Activated naive CD4-positive, alpha-beta T cell treated with anti-CD3 and anti-CD28 coated beads, Interleukin-2, amount 50 U/mL, for 24 hours (primary cell): ENCODE measurements at regions not wholly inside any gene's neighbourhood (a gene's known extent, or its start where the extent isn't known, plus 50 kb on each side); places are given as distances from the start of the nearest gene placed in this dataset.

Experiments
- H3K27ac Mint-ChIP-seq: one replicate; pipeline ENCODE4 v1.8.0; 2021; ENCODE audit warnings: mild to moderate bottlenecking, mixed read lengths
- H3K27me3 Mint-ChIP-seq: one replicate; pipeline ENCODE4 v1.8.0; 2021; ENCODE audit warnings: mixed read lengths
- H3K36me3 Mint-ChIP-seq: one replicate; pipeline ENCODE4 v1.8.0; 2021; ENCODE audit warnings: mixed read lengths
- H3K4me1 Mint-ChIP-seq: one replicate; pipeline ENCODE4 v1.8.0; 2021; ENCODE audit warnings: mixed read lengths
- H3K4me3 Mint-ChIP-seq: one replicate; pipeline ENCODE4 v1.8.0; 2021; ENCODE audit warnings: mild to moderate bottlenecking, mixed read lengths
- H3K9me3 Mint-ChIP-seq: one replicate; pipeline ENCODE4 v1.8.0; 2021; ENCODE audit warnings: mixed read lengths

DNA sequence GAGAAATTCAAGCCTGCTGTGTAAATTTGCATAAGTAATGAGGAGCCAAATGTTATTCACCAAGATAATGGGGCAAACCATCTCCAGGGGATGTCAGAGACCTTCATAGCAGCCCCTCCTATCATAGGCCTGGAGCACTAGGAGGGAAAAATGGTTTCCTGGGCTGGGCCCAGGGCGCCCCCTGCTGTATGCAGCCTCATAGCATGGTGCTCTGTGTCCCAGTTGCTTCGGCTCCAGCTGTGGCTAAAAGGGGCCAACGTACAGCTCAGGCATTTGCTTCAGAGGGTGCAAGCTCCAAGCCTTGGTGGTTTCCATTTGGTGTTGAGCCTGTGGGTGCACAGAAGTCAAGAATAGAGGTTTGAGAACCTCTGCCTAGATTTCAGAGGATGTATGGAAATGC, 859.3 kb downstream of the RPA4 start:
- Mint-ChIP-seq H3K36me3 (no peaks in the 10 kb centered on the region), H3K27ac (no peak overlapping the region), H3K4me1 (no peaks in the 10 kb centered on the region), H3K27me3 (no peaks in the 10 kb centered on the region), H3K4me3 (no peak overlapping the region), H3K9me3 (no peaks in the 10 kb centered on the region)

DNA sequence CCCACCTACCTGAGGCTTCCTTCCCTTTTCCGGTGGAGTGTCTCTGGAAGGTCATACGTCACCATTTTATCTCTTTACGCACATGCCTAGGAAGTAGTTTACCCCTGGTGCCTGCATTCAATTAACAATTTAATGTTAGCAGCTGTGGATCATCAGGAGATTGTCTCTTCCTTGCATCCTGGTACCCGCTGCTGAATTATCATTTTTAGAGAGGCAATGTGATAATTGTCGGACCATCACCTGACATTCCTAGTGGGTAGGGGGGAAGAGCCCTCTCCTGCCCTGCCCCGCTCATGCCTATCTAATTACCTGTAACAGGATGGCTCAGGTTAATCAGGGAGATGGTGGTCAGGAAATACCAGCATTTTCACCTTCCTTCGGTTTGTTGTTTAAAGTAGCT, 863.6 kb downstream of the RPA4 start:
- Mint-ChIP-seq H3K9me3 (no peaks in the 10 kb centered on the region), H3K27ac (no peak overlapping the region), H3K4me1 (no peaks in the 10 kb centered on the region), H3K4me3 (no peak overlapping the region), H3K27me3 (no peaks in the 10 kb centered on the region), H3K36me3 (no peaks in the 10 kb centered on the region)

- no peak overlapping the region for H3K27ac Mint-ChIP-seq
- H3K4me3 Mint-ChIP-seq, result no peak overlapping the region
- H3K9me3 Mint-ChIP-seq, result no peaks in the 10 kb centered on the region
- H3K4me1 Mint-ChIP-seq, result no peaks in the 10 kb centered on the region
- H3K27me3 Mint-ChIP-seq, result no peaks in the 10 kb centered on the region
- H3K36me3 Mint-ChIP-seq, result no peaks in the 10 kb centered on the region
These were observed 867.3 kb downstream of the RPA4 start for GRCh38 chrX:97751016-97751415.

GRCh38 chrX:97751735-97752134, 868.0 kb downstream of the RPA4 start:
- Mint-ChIP-seq H3K4me3 (no peak overlapping the region), H3K9me3 (no peaks in the 10 kb centered on the region), H3K27ac (no peak overlapping the region), H3K4me1 (no peaks in the 10 kb centered on the region), H3K36me3 (no peaks in the 10 kb centered on the region), H3K27me3 (no peaks in the 10 kb centered on the region)

DNA sequence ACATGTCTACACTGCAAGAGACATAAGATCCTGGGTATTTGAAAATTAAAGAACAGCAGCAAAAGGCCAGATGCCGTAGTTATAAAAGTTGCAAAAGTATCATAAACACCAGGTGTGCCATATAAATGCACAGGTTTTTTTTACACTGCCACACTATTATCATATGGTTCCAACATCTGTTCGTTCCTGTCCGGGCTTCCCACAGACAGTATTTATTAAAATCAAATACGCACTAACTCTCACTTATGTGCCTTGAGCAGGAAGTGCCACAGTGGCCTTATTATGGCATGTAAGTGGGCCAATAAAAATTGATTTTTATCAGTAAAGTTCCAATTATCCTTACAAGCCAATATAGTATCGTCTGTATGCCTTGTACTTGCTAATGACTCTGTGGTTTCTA, 873.2 kb downstream of the RPA4 start:
- no peaks in the 10 kb centered on the region for H3K27me3 Mint-ChIP-seq
- H3K4me1 Mint-ChIP-seq, result no peaks in the 10 kb centered on the region
- no peak overlapping the region for H3K4me3 Mint-ChIP-seq
- no peak overlapping the region for H3K27ac Mint-ChIP-seq
- H3K36me3 Mint-ChIP-seq, result no peaks in the 10 kb centered on the region
- no peaks in the 10 kb centered on the region for H3K9me3 Mint-ChIP-seq

DNA sequence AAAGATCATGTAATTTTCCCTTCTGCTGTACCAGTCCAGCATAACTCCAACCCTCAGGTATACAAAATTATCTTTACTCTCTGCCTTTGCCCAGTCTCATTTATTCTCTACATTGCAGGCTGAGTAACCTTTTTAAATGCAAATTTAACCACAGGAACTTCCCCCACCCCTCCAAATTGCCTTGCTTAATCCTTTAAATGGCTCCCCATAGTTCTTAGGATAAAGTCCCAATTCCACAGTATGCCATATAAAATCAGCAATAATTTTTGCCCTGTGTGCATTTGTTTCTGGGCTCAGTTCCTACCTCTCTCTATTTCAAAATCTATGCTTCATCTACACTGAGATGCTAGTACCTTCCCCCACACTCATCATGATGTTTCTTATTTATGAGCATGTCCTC, 879.7 kb downstream of the RPA4 start:
- H3K9me3 Mint-ChIP-seq, result no peaks in the 10 kb centered on the region
- H3K36me3 Mint-ChIP-seq, result no peaks in the 10 kb centered on the region
- no peaks in the 10 kb centered on the region for H3K4me1 Mint-ChIP-seq
- H3K4me3 Mint-ChIP-seq, result no peak overlapping the region
- H3K27me3 Mint-ChIP-seq, result no peaks in the 10 kb centered on the region
- no peak overlapping the region for H3K27ac Mint-ChIP-seq

DNA sequence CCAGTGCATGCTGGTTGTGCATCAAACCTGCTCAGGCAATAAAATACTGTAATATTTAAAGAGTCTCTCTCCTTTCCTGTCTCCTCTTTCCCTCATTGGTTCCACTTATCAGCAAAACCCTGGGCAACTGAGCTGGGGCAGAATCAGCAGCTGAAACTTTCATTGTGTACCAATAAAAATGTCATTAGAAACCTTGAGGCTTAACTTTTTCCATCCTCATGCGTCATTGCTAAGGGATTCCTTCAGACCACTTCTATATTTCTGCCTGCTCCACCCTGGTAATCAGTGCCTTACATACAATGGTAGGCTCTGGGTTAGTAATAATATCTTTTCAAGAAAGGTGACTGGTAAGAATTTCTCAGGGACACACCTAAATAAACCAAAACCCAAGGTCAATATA, 880.3 kb downstream of the RPA4 start:
- Mint-ChIP-seq H3K9me3 (no peaks in the 10 kb centered on the region), H3K4me3 (no peak overlapping the region), H3K4me1 (no peaks in the 10 kb centered on the region), H3K36me3 (no peaks in the 10 kb centered on the region), H3K27ac (no peak overlapping the region), H3K27me3 (no peaks in the 10 kb centered on the region)

- no peak overlapping the region for H3K4me3 Mint-ChIP-seq
- no peak overlapping the region for H3K27ac Mint-ChIP-seq
- H3K9me3 Mint-ChIP-seq, result no peaks in the 10 kb centered on the region
- no peaks in the 10 kb centered on the region for H3K4me1 Mint-ChIP-seq
- no peaks in the 10 kb centered on the region for H3K36me3 Mint-ChIP-seq
- H3K27me3 Mint-ChIP-seq, result no peaks in the 10 kb centered on the region
These were observed 882.9 kb downstream of the RPA4 start for GRCh38 chrX:97766501-97767095.

DNA sequence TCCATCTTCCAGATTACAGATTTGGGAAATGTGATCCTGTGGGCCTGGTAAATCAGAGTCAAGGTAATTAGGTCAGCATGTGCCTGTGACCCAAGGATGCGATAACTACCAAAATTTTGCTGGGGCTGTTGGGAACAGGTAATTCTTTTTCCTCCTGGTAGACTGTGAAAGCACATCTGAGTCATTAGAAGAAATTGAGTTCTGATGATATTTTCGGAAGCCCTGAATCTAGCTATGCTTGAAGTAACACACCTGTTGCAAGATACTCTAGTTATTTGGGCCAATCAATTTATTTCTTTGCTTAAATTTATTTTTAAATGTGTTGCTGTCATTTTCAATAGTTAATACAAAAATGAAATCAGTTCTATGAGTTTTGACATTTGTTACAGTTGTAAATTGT, 903.6 kb downstream of the RPA4 start:
- Mint-ChIP-seq H3K4me1 (no peaks in the 10 kb centered on the region), H3K4me3 (no peak overlapping the region), H3K27ac (no peak overlapping the region), H3K9me3 (no peaks in the 10 kb centered on the region), H3K36me3 (no peaks in the 10 kb centered on the region), H3K27me3 (no peaks in the 10 kb centered on the region)

DNA sequence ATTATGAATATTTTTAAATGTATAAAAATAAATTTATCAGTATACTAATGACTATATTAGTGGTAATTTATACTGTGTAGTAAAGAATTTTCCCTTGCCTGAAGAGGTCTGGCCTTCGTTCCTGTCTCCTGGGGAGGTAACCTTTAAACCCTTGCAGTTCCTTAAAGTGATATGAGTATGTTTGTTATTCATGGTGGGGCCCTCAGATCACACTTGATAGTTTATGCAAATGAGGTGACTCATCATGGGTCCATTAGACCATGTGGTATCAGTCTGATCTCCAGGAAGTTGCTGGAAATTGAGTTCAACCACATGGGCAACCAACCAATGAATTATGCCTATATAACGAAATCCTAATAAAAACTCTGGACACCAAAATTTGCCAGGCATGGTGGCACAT, 904.1 kb downstream of the RPA4 start:
- Mint-ChIP-seq H3K36me3 (no peaks in the 10 kb centered on the region), H3K27ac (no peak overlapping the region), H3K4me3 (no peak overlapping the region), H3K27me3 (no peaks in the 10 kb centered on the region), H3K9me3 (no peaks in the 10 kb centered on the region), H3K4me1 (no peaks in the 10 kb centered on the region)

DNA sequence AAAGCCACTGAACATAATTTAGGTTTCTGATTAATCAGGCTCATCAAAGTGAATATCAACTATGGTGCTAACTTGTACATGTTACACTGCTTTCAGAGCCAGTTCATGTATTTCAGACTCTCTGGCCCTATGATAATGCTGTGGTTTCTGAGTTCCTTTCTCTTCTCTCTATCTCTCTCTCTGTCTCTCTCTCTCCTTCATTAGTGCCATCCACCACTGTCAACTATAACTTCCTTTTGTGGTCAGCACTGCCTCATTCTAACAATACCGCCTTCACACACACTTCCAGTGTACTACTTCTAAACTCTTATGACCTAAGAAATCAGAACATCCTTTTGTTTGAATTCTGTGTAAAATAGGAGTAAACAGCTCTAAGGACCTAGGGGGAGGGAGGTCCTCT, 907.1 kb downstream of the RPA4 start:
- Mint-ChIP-seq H3K9me3 (no peaks in the 10 kb centered on the region), H3K27ac (no peak overlapping the region), H3K4me1 (no peaks in the 10 kb centered on the region), H3K36me3 (no peaks in the 10 kb centered on the region), H3K27me3 (no peaks in the 10 kb centered on the region), H3K4me3 (no peak overlapping the region)

- no peaks in the 10 kb centered on the region for H3K9me3 Mint-ChIP-seq
- no peak overlapping the region for H3K27ac Mint-ChIP-seq
- H3K27me3 Mint-ChIP-seq, result no peaks in the 10 kb centered on the region
- H3K36me3 Mint-ChIP-seq, result no peaks in the 10 kb centered on the region
- H3K4me3 Mint-ChIP-seq, result no peak overlapping the region
- no peaks in the 10 kb centered on the region for H3K4me1 Mint-ChIP-seq
These were observed 913.4 kb downstream of the RPA4 start for GRCh38 chrX:97797076-97797475.

DNA sequence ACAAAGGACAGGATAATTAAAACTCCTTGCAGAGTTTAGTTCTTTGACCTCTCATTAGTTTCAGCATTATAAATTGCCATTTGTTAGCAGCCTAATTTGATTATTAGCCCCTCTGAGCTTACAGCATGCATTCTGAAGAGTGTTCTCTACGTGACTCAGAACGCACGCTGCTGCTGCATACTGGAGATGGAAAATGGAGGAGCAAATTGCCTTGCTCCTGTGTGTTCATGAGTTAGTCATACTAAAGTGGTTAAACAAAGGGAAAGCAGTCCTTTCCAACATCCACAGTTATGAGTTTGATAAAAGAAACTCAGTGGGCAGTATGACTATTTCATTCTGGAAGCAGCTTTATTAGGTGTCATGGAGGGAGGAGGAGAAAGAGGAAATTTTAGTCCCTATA, 922.5 kb downstream of the RPA4 start:
- Mint-ChIP-seq H3K4me3 (no peak overlapping the region), H3K9me3 (no peaks in the 10 kb centered on the region), H3K36me3 (no peaks in the 10 kb centered on the region), H3K27ac (no peak overlapping the region), H3K27me3 (no peaks in the 10 kb centered on the region), H3K4me1 (no peaks in the 10 kb centered on the region)

- H3K4me3 Mint-ChIP-seq, result no peak overlapping the region
- H3K36me3 Mint-ChIP-seq, result no peaks in the 10 kb centered on the region
- H3K27ac Mint-ChIP-seq, result no peak overlapping the region
- no peaks in the 10 kb centered on the region for H3K4me1 Mint-ChIP-seq
- no peaks in the 10 kb centered on the region for H3K9me3 Mint-ChIP-seq
- no peaks in the 10 kb centered on the region for H3K27me3 Mint-ChIP-seq
These were observed 923.2 kb downstream of the RPA4 start for GRCh38 chrX:97806946-97807345.

GRCh38 chrX:97820170-97820569, 936.5 kb downstream of the RPA4 start:
- no peaks in the 10 kb centered on the region for H3K4me1 Mint-ChIP-seq

DNA sequence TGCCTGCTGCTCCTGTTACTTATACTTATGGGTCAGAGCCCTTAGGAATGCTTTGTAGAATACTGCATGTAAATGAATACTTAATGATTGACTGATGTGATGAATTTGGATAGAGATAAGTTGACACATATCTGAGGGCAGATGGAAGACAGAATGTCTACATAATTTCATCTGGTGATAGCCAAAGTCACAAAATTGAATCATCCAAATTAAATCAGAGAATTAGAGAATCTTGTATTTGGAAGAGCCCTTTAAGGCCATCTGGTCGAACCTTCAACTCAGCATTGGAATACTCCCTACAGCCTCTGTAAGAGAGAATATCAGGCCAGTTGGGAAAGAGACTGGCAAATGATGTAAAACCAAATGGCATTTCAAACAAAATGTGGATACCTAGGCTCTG, 944.8 kb downstream of the RPA4 start:
- Mint-ChIP-seq H3K27me3 (no peaks in the 10 kb centered on the region), H3K9me3 (no peaks in the 10 kb centered on the region), H3K27ac (no peak overlapping the region), H3K36me3 (no peaks in the 10 kb centered on the region), H3K4me3 (no peak overlapping the region), H3K4me1 (no peaks in the 10 kb centered on the region)

More at GRCh38 chrX:97820170-97820569, 936.5 kb downstream of the RPA4 start:
- Mint-ChIP-seq H3K27ac (no peak overlapping the region), H3K36me3 (no peaks in the 10 kb centered on the region), H3K27me3 (no peaks in the 10 kb centered on the region), H3K9me3 (peaks cover 4% of the 10 kb centered on the region), H3K4me3 (no peak overlapping the region)

- no peak overlapping the region for H3K27ac Mint-ChIP-seq
- H3K9me3 Mint-ChIP-seq, result no peaks in the 10 kb centered on the region
- no peaks in the 10 kb centered on the region for H3K27me3 Mint-ChIP-seq
- H3K4me3 Mint-ChIP-seq, result no peak overlapping the region
- H3K4me1 Mint-ChIP-seq, result no peaks in the 10 kb centered on the region
- H3K36me3 Mint-ChIP-seq, result no peaks in the 10 kb centered on the region
These were observed 952.3 kb downstream of the RPA4 start for GRCh38 chrX:97835969-97836368.
